H1 (cell line): ENCODE measurements at regions not wholly inside any gene's neighbourhood (a gene's known extent, or its start where the extent isn't known, plus 50 kb on each side); places are given as distances from the start of the nearest gene placed in this dataset.

Experiments
- GABPA ChIP-seq: IDR thresholded peaks from 2 replicates; pipeline ENCODE4 v1.6.1; 2011; ENCODE audit warnings: mild to moderate bottlenecking, low read length, moderate library complexity, borderline replicate concordance; ENCODE audit not compliant: insufficient read depth

- no peak for TF ChIP-seq GABPA
These were observed 786.1 kb upstream of the CNTN5 start (continued) for GRCh38 chr11:98234698-98235097.
